ENCODE measurements at regions not wholly inside any gene's neighbourhood (a gene's known extent, or its start where the extent isn't known, plus 50 kb on each side); places are given as distances from the start of the nearest gene placed in this dataset.

DNA sequence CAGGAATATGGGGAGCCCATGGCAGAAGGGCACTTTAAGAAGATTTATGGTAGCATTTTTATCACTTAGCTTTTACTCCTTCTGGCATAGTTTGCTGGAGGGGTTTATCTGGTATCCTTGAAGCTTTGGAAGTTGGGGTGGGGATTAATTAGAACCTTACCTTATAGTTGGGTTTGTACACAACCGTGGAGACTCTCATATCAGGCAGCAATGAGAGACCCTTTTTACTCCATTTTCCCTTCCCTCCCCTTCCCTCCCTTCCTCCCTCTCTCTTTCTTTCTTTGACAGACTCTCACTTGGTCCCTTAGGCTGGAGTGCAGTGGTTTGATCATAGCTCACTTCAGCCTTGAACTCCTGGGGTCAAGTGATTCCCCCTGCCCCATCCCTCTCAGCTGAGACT lies 465.8 kb upstream of the PODXL start:
- intact Hi-C loops (cut with DNase I), result no loop called here
- no peaks in the 10 kb centered on the region for H3K9me3 ChIP-seq
- ATAC-seq (no peak), DNase-seq (no peak)
- H3K27me3 ChIP-seq, result no peaks in the 10 kb centered on the region
- H3K4me3 ChIP-seq, result no peak overlapping the region
- no peak overlapping the region for H3K27ac ChIP-seq
- WGBS (ENCODE audit: insufficient coverage, low coverage, low lambda C conversion rate, missing lambda C conversion rate), result 100% methylated on average over 1 of the region's 1 CpG
- no peaks in the 10 kb centered on the region for H3K4me1 ChIP-seq
- H3K36me3 ChIP-seq, result no peaks in the 10 kb centered on the region
- no peak for TF ChIP-seq POLR2A (IDR thresholded peaks at IDR 0.05)
- TF ChIP-seq, protein P1, sequence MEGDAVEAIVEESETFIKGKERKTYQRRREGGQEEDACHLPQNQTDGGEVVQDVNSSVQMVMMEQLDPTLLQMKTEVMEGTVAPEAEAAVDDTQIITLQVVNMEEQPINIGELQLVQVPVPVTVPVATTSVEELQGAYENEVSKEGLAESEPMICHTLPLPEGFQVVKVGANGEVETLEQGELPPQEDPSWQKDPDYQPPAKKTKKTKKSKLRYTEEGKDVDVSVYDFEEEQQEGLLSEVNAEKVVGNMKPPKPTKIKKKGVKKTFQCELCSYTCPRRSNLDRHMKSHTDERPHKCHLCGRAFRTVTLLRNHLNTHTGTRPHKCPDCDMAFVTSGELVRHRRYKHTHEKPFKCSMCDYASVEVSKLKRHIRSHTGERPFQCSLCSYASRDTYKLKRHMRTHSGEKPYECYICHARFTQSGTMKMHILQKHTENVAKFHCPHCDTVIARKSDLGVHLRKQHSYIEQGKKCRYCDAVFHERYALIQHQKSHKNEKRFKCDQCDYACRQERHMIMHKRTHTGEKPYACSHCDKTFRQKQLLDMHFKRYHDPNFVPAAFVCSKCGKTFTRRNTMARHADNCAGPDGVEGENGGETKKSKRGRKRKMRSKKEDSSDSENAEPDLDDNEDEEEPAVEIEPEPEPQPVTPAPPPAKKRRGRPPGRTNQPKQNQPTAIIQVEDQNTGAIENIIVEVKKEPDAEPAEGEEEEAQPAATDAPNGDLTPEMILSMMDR (IDR thresholded peaks at IDR 0.05), result no peak

DNA sequence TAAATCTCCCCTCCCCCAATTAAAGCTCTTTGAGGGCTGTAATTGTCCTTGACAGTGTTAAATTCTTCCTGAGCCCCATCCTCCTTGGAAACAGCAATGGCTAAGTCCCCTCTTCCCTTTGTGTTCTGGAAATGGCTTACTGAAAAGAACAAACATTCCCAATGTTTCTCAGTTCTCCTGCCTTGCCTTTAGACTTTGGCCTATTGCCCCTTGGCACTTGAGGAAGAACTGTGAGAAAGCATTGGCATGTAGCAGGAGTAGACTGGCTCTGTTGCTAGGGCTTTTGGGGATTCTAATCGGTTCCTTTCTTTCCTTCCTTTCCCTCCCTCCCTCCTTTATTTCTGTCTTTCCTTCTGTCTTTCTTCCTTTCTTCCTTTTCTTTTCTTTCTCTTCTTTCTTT lies 463.3 kb upstream of the PODXL start:
- Histone ChIP-seq H3K4me1 (no peaks in the 10 kb centered on the region), H3K27ac (no peak overlapping the region), H3K4me3 (no peak overlapping the region), H3K36me3 (no peaks in the 10 kb centered on the region), H3K27me3 (no peaks in the 10 kb centered on the region), H3K9me3 (no peaks in the 10 kb centered on the region)
- intact Hi-C loops (cut with DNase I), result no loop called here
- ATAC-seq (no peak), DNase-seq (no peak)
- TF ChIP-seq POLR2A (IDR thresholded peaks at IDR 0.05), result no peak
- TF ChIP-seq, protein P1 (IDR thresholded peaks at IDR 0.05), result no peak
- 50% methylated on average over 1 of the region's 1 CpG for WGBS (ENCODE audit: insufficient coverage, low coverage, low lambda C conversion rate, missing lambda C conversion rate)

DNA sequence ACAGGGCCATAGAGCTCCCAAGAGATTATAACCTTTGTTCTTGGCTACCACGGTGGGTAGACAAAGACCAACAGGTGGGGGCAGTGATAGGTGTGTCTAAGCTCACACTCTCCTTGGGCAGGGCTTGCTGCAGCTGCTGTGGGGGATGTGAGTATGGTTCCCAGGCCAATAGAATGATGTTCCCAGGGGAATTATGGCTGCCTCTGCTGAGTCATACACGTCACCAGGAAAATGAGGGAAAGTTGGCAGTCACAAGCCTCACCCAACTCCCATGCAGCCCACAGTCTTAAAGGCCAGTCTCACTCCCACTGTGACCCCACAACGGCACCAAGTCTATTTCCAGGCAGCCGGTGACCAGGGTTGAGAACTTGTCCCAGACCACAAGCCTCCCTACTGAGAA lies 453.4 kb upstream of the PODXL start:
- Histone ChIP-seq H3K27ac (no peak overlapping the region), H3K9me3 (no peaks in the 10 kb centered on the region), H3K4me1 (no peaks in the 10 kb centered on the region), H3K36me3 (no peaks in the 10 kb centered on the region), H3K27me3 (no peaks in the 10 kb centered on the region), H3K4me3 (no peak overlapping the region)
- intact Hi-C loops (cut with DNase I), result no loop called here
- no peak for ATAC-seq
- no peak for TF ChIP-seq POLR2A (IDR thresholded peaks at IDR 0.05)
- TF ChIP-seq, protein P1 (IDR thresholded peaks at IDR 0.05), result no peak
- DNase-seq, result no peak
- WGBS (ENCODE audit: insufficient coverage, low coverage, low lambda C conversion rate, missing lambda C conversion rate), result 63% methylated on average over 3 of the region's 4 CpGs

DNA sequence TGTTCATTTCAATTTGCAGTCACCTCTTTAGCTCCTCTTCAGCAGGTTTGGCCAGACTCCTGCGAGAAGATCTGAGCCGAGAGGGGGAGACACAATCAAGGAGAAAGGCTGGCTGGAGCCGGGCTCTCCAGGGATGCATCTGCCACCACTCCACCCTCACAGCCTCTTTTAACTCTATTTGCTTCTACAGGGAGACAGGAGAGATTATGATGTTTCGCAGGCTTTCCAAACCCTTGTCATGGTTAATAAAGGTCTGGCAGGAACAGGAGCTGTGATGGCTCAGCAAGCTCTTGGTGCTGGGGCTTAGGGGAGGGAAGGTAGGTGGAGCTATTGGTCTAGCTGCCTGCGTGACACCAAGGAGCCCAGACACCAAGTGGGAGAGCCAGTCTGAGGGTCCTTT lies 448.1 kb upstream of the PODXL start:
- H3K27ac ChIP-seq, result no peak overlapping the region
- peak in 1 of 4 donors; percentile 6 for ATAC-seq

More for the DNA sequence above, 448.1 kb upstream of the PODXL start:
- Histone ChIP-seq H3K4me3 (no peak overlapping the region), H3K27me3 (no peaks in the 10 kb centered on the region), H3K36me3 (no peaks in the 10 kb centered on the region), H3K4me1 (no peaks in the 10 kb centered on the region), H3K9me3 (no peaks in the 10 kb centered on the region)
- intact Hi-C loops (cut with DNase I), result no loop called here
- 50% methylated on average over 3 of the region's 5 CpGs for WGBS (ENCODE audit: insufficient coverage, low coverage, low lambda C conversion rate, missing lambda C conversion rate)
- TF ChIP-seq, protein P1 (IDR thresholded peaks at IDR 0.05), result no peak
- DNase-seq, result no peak

Measured in right lobe of liver (tissue), 6 donors.